ENCODE measurements at regions not wholly inside any gene's neighbourhood (a gene's known extent, or its start where the extent isn't known, plus 50 kb on each side); places are given as distances from the start of the nearest gene placed in this dataset.

DNA sequence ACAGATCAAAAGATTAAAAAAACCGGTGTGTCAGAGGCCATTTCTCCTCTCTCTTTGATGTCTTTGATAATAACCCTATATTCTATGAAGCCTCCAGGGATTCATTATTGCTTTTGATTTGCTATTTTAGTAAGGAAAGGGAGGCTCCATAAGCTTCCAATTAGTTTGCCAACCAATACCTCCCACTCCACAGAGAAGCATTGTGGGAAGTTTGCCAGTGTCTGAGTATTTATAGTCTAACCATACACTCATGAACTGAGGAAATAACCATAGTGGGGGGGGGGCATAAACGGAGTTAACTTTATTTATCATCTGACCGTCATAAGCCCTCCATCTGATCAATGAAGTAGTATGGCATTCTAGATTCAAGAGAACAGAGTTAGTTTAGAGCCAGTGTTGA is 1066.8 kb upstream of the PABPC4L start:
- 84 to 86% methylated on average over 3 of the region's 3 CpGs for WGBS, 2 donors

GRCh38 chr4:135267148-135267865 is 1065.7 kb upstream of the PABPC4L start:
- no peak overlapping the region for H3K27ac ChIP-seq
- no peaks in the 10 kb centered on the region for H3K4me1 ChIP-seq
- WGBS, 2 donors, result 81 to 82% methylated on average over 13 of the region's 13 CpGs
- no peaks in the 10 kb centered on the region for H3K9me3 ChIP-seq
- H3K36me3 ChIP-seq, result no peaks in the 10 kb centered on the region
- intact Hi-C loops (cut with DNase I), result no loop called here
- DNase-seq, result no peak
- TF ChIP-seq, protein P1, sequence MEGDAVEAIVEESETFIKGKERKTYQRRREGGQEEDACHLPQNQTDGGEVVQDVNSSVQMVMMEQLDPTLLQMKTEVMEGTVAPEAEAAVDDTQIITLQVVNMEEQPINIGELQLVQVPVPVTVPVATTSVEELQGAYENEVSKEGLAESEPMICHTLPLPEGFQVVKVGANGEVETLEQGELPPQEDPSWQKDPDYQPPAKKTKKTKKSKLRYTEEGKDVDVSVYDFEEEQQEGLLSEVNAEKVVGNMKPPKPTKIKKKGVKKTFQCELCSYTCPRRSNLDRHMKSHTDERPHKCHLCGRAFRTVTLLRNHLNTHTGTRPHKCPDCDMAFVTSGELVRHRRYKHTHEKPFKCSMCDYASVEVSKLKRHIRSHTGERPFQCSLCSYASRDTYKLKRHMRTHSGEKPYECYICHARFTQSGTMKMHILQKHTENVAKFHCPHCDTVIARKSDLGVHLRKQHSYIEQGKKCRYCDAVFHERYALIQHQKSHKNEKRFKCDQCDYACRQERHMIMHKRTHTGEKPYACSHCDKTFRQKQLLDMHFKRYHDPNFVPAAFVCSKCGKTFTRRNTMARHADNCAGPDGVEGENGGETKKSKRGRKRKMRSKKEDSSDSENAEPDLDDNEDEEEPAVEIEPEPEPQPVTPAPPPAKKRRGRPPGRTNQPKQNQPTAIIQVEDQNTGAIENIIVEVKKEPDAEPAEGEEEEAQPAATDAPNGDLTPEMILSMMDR (IDR thresholded peaks at IDR 0.05), result no peak
- no peak for TF ChIP-seq POLR2A (IDR thresholded peaks at IDR 0.05)
- H3K4me3 ChIP-seq (replicated peaks in 1 of 3), result no peak overlapping the region
- H3K27me3 ChIP-seq, result no peaks in the 10 kb centered on the region

More for the DNA sequence above, 1066.8 kb upstream of the PABPC4L start:
- H3K36me3 ChIP-seq, result no peaks in the 10 kb centered on the region
- TF ChIP-seq POLR2A (IDR thresholded peaks at IDR 0.05), result no peak
- TF ChIP-seq, protein P1 (IDR thresholded peaks at IDR 0.05), result no peak
- intact Hi-C loops (cut with DNase I), result no loop called here
- no peak overlapping the region for H3K4me3 ChIP-seq (replicated peaks in 1 of 3)
- H3K27me3 ChIP-seq, result no peaks in the 10 kb centered on the region
- H3K9me3 ChIP-seq, result no peaks in the 10 kb centered on the region
- no peak for DNase-seq
- H3K4me1 ChIP-seq, result no peaks in the 10 kb centered on the region
- H3K27ac ChIP-seq, result no peak overlapping the region

GRCh38 chr4:135256111-135256510 is 1054.5 kb upstream of the PABPC4L start:
- intact Hi-C loops (cut with DNase I), result no loop called here
- Histone ChIP-seq H3K4me1 (no peaks in the 10 kb centered on the region), H3K4me3 (replicated peaks in 1 of 3) (no peak overlapping the region), H3K27ac (no peak overlapping the region), H3K9me3 (no peaks in the 10 kb centered on the region), H3K36me3 (no peaks in the 10 kb centered on the region), H3K27me3 (no peaks in the 10 kb centered on the region)
- TF ChIP-seq, protein P1 (IDR thresholded peaks at IDR 0.05), result no peak
- TF ChIP-seq POLR2A (IDR thresholded peaks at IDR 0.05), result no peak
- no peak for DNase-seq

GRCh38 chr4:135250040-135250439 is 1048.5 kb upstream of the PABPC4L start:
- Histone ChIP-seq H3K36me3 (no peaks in the 10 kb centered on the region), H3K4me1 (no peaks in the 10 kb centered on the region), H3K27ac (no peak overlapping the region), H3K9me3 (no peaks in the 10 kb centered on the region), H3K4me3 (replicated peaks in 1 of 3) (no peak overlapping the region), H3K27me3 (no peaks in the 10 kb centered on the region)
- intact Hi-C loops (cut with DNase I), result no loop called here
- TF ChIP-seq, protein P1 (IDR thresholded peaks at IDR 0.05), result no peak
- no peak for TF ChIP-seq POLR2A (IDR thresholded peaks at IDR 0.05)
- WGBS, 2 donors, result 52 to 62% methylated on average over 1 of the region's 1 CpG
- DNase-seq, result no peak

- H3K27ac ChIP-seq, result no peak overlapping the region
- DNase-seq, result no peak
- H3K9me3 ChIP-seq, result no peaks in the 10 kb centered on the region
- no peak overlapping the region for H3K4me3 ChIP-seq (replicated peaks in 1 of 3)
- no peaks in the 10 kb centered on the region for H3K27me3 ChIP-seq
- H3K36me3 ChIP-seq, result no peaks in the 10 kb centered on the region
- intact Hi-C loops (cut with DNase I), result no loop called here
- no peaks in the 10 kb centered on the region for H3K4me1 ChIP-seq
- TF ChIP-seq, protein P1 (IDR thresholded peaks at IDR 0.05), result no peak
- no peak for TF ChIP-seq POLR2A (IDR thresholded peaks at IDR 0.05)
- WGBS, 2 donors, result 78 to 85% methylated on average over 5 of the region's 5 CpGs
Observed at GRCh38 chr4:135249024-135249423, 1047.4 kb upstream of the PABPC4L start.

Measured in thyroid gland (tissue), 4 donors.